Ovary (tissue), 3 donors: ENCODE measurements at regions not wholly inside any gene's neighbourhood (a gene's known extent, or its start where the extent isn't known, plus 50 kb on each side); places are given as distances from the start of the nearest gene placed in this dataset.

Source experiments
- CTCF ChIP-seq, 3 donors: fragments of 450-650 bp in 2 of 3; fragments of 200-600 bp in 1 of 3; IDR thresholded peaks; one replicate each; pipeline versions ENCODE4 v1.5.1 to v1.8.0; 2016 to 2022; ENCODE audit warnings: antibody characterized with exemption in 3 of 3, mild to moderate bottlenecking in 1 of 3
- EP300 ChIP-seq: sonication (generic); formaldehyde crosslinking; IDR thresholded peaks from one replicate; pipeline ENCODE4 v1.6.1; 2017; ENCODE audit warnings: antibody characterized with exemption
- POLR2A ChIP-seq: fragments of 450-650 bp; IDR thresholded peaks from one replicate; pipeline ENCODE4 v1.6.1; 2017; ENCODE audit warnings: antibody characterized with exemption, mild to moderate bottlenecking, moderate library complexity
- donor health status: DM: no; HTN: no; CAD: no.

DNA sequence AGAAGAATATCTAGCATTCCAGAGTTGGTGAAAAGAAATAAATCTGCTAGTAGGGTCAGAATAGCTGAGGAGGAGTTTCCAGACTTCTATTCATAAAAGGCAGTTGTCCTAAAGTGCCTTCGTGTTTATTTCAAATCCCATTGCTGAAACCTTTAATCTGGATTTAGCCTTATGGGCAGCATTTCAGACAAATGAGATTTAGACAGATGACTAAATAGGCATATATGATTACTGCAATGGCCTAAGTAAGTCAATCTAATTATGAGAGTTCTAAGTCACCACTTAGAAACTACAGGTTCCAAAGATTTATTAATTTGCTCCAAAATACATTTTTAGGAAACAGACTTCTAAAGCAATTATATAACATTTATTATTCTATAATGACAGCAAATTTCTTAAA lies 368.7 kb downstream of the LIG4 start:
- TF ChIP-seq CTCF (IDR thresholded peaks at IDR 0.05), result no peak
- TF ChIP-seq POLR2A, result no peak
- TF ChIP-seq EP300, result no peak
